IMR-90 (cell line): ENCODE measurements at regions not wholly inside any gene's neighbourhood (a gene's known extent, or its start where the extent isn't known, plus 50 kb on each side); places are given as distances from the start of the nearest gene placed in this dataset.

Experiments used
- ATAC-seq: fragments of 200-7000 bp; cut with Tn5 transposase; 2 replicates; pipeline ENCODE4 v1.9.1; 2020; ENCODE audit warnings: low read depth, mild to moderate bottlenecking, moderate library complexity
- BruUV-seq: library from RNA; stranded (reverse); fragments of 400-500 nt; replicated peaks from 2 replicates; lab custom pipeline; 2021; lab: Mats Ljungman, UMichigan
- CTCF ChIA-PET: fragments of 300-600 bp; formaldehyde crosslinking; extraction: SDS; loops from one replicate; lab custom pipeline; 2021; ENCODE audit warnings: antibody characterized with exemption; lab: Yijun Ruan, JAX
- POLR2A ChIA-PET: fragments of 300-600 bp; sonication (Branson Sonifier 250); formaldehyde crosslinking; loops from one replicate; lab custom pipeline; 2022; ENCODE audit warnings: antibody characterized with exemption; ENCODE audit not compliant: unreplicated experiment; lab: Charles Lee
- DNase-seq: peaks from one replicate; pipeline ENCODE4 v3.0.0; 2013
- H2AFZ ChIP-seq: replicated peaks from 2 replicates; pipeline ENCODE3; 2013; ENCODE audit warnings: low read length, mild to moderate bottlenecking; ENCODE audit not compliant: poor library complexity
- H2AK5ac ChIP-seq: 2 replicates; pipeline ENCODE4 v1.6.1; 2013; ENCODE audit warnings: low read depth, low read length, inconsistent platforms
- H2AK9ac ChIP-seq: replicated peaks from 2 replicates; pipeline ENCODE3; 2013; ENCODE audit warnings: mild to moderate bottlenecking, low read depth, low read length, moderate library complexity; ENCODE audit not compliant: poor library complexity
- H2BK120ac ChIP-seq: 2 replicates; pipeline ENCODE4 v1.6.1; 2013; ENCODE audit warnings: low read depth, low read length, inconsistent platforms
- H2BK15ac ChIP-seq: 3 replicates; pipeline ENCODE4 v1.6.1; 2013; ENCODE audit warnings: low read depth, low read length, inconsistent platforms
- H2BK20ac ChIP-seq: 2 replicates; pipeline ENCODE4 v1.6.1; 2013; ENCODE audit warnings: low read depth, mild to moderate bottlenecking, inconsistent platforms, low read length, moderate library complexity
- H2BK5ac ChIP-seq: 2 replicates; pipeline ENCODE4 v1.6.1; 2013; ENCODE audit warnings: mild to moderate bottlenecking, low read depth, low read length, inconsistent platforms; ENCODE audit not compliant: poor library complexity, severe bottlenecking
- H3K14ac ChIP-seq: replicated peaks from 2 replicates; pipeline ENCODE4 v1.6.1; 2013; ENCODE audit warnings: low read depth, low read length, inconsistent platforms
- H3K18ac ChIP-seq: 2 replicates; pipeline ENCODE4 v1.6.1; 2013; ENCODE audit warnings: low read depth, low read length, control low read depth
- H3K23ac ChIP-seq: 2 replicates; pipeline ENCODE4 v1.6.1; 2013; ENCODE audit warnings: low read depth, low read length, inconsistent platforms
- H3K27ac ChIP-seq: 2 replicates; pipeline ENCODE4 v1.5.1; 2013; ENCODE audit warnings: mild to moderate bottlenecking, control low read depth, low read length; ENCODE audit not compliant: insufficient read depth
- H3K27me3 ChIP-seq: 2 replicates; pipeline ENCODE4 v1.6.1; 2013; ENCODE audit warnings: low read length; ENCODE audit not compliant: control insufficient read depth, insufficient read depth
- H3K36me3 ChIP-seq: 2 replicates; pipeline ENCODE4 v1.6.1; 2013; ENCODE audit warnings: low read length, mixed read lengths; ENCODE audit not compliant: control insufficient read depth, insufficient read depth
- H3K4ac ChIP-seq: 2 replicates; pipeline ENCODE4 v1.6.1; 2013; ENCODE audit warnings: low read depth, low read length, inconsistent platforms
- H3K4me1 ChIP-seq: 2 replicates; pipeline ENCODE4 v1.6.1; 2013; ENCODE audit warnings: low read length, mixed read lengths; ENCODE audit not compliant: control insufficient read depth, insufficient read depth
- H3K4me2 ChIP-seq: 2 replicates; pipeline ENCODE4 v1.6.1; 2013; ENCODE audit warnings: low read depth, mild to moderate bottlenecking, control low read depth, low read length, moderate library complexity
- H3K4me3 ChIP-seq: 2 replicates; pipeline ENCODE4 v1.5.1; 2013; ENCODE audit warnings: low read depth, mild to moderate bottlenecking, control low read depth, low read length, moderate library complexity; ENCODE audit not compliant: insufficient read depth
- H3K56ac ChIP-seq: 2 replicates; pipeline ENCODE4 v1.6.1; 2013; ENCODE audit warnings: low read length, inconsistent platforms; ENCODE audit not compliant: insufficient read depth; ENCODE audit errors: extremely low read depth
- H3K79me1 ChIP-seq, 2 experiments: 2 replicates each; pipeline ENCODE4 v1.6.1; 2013; ENCODE audit warnings: low read length in 2 of 2, inconsistent platforms in 1 of 2, low read depth in 1 of 2
- H3K9ac ChIP-seq: 2 replicates; pipeline ENCODE4 v1.6.1; 2013; ENCODE audit warnings: low read depth, low read length, control low read depth
- H3K9me1 ChIP-seq: 2 replicates; pipeline ENCODE4 v1.6.1; 2013; ENCODE audit warnings: low read length, inconsistent platforms; ENCODE audit not compliant: insufficient read depth
- H3K9me3 ChIP-seq: 2 replicates; pipeline ENCODE4 v1.6.1; 2013; ENCODE audit warnings: low read length; ENCODE audit not compliant: control insufficient read depth, insufficient read depth
- H4K20me1 ChIP-seq: 2 replicates; pipeline ENCODE4 v1.6.1; 2013; ENCODE audit warnings: low read length, inconsistent platforms; ENCODE audit not compliant: insufficient read depth
- H4K5ac ChIP-seq: 2 replicates; pipeline ENCODE4 v1.6.1; 2013; ENCODE audit warnings: mild to moderate bottlenecking, low read depth, low read length, control low read depth
- H4K8ac ChIP-seq, 2 experiments: 2 replicates each; pipeline ENCODE4 v1.6.1; 2013; ENCODE audit warnings: low read depth in 2 of 2, low read length in 2 of 2, control low read depth in 1 of 2, inconsistent platforms in 1 of 2
- H4K91ac ChIP-seq: 2 replicates; pipeline ENCODE4 v1.6.1; 2013; ENCODE audit warnings: low read depth, low read length, inconsistent platforms; ENCODE audit not compliant: insufficient read depth
- BHLHE40 ChIP-seq: fragments of 150-350 bp; IDR thresholded peaks from 2 replicates; pipeline ENCODE4 v1.6.1; 2016; ENCODE audit warnings: mild to moderate bottlenecking, low read depth, low read length
- CTCF ChIP-seq: conservative IDR thresholded peaks from 2 replicates; pipeline ENCODE4 v1.5.1; 2012; ENCODE audit warnings: mild to moderate bottlenecking, low read depth, low read length, improper control_type of control experiment
- MAZ ChIP-seq: IDR thresholded peaks from 2 replicates; pipeline ENCODE4 v1.6.1; 2012; ENCODE audit warnings: low read depth, mild to moderate bottlenecking, low read length, improper control_type of control experiment, moderate library complexity, borderline replicate concordance
- MXI1 ChIP-seq: IDR thresholded peaks from 2 replicates; pipeline ENCODE4 v1.6.1; 2012; ENCODE audit warnings: low read depth, mild to moderate bottlenecking, low read length, moderate library complexity, borderline replicate concordance
- POLR2A ChIP-seq: IDR thresholded peaks from 2 replicates; pipeline ENCODE4 v1.6.1; 2012; ENCODE audit warnings: mild to moderate bottlenecking, low read depth, low read length
- RAD21 ChIP-seq: IDR thresholded peaks from 2 replicates; pipeline ENCODE4 v1.6.1; 2012; ENCODE audit warnings: low read length, improper control_type of control experiment
- RCOR1 ChIP-seq: IDR thresholded peaks from 2 replicates; pipeline ENCODE4 v1.6.1; 2012; ENCODE audit warnings: mild to moderate bottlenecking, low read length, improper control_type of control experiment; ENCODE audit not compliant: insufficient replicate concordance
- SMC3 ChIP-seq: fragments of 150-350 bp; IDR thresholded peaks from 2 replicates; pipeline ENCODE4 v1.6.1; 2016; ENCODE audit warnings: low read depth, mild to moderate bottlenecking, antibody characterized with exemption, low read length, moderate library complexity
- WGBS, 2 experiments: methylation state at CpG; one replicate each; pipeline versions ENCODE4 v1.1.5 to v1.1.7; 2013; ENCODE audit warnings: missing lambda C conversion rate in 2 of 2; ENCODE audit not compliant: insufficient read length in 1 of 2; ENCODE audit errors: extremely low coverage in 2 of 2; 5-methylcytosine and 5-hydroxymethylcytosine counted together
- dilution Hi-C: fragments of 300-500 bp; cut with HindIII; formaldehyde crosslinking; loops from one replicate; pipeline ENCODE4 v1.14.3; 2018; ENCODE audit warnings: low sequenced_read_pairs; ENCODE audit not compliant: unreplicated experiment
- in situ Hi-C: fragments of 300-500 bp; cut with MboI; formaldehyde crosslinking; loops from 3 replicates; pipeline ENCODE4 v1.14.3; 2019; ENCODE audit warnings: low sequenced_read_pairs, inconsistent platforms, mixed read lengths
- intact Hi-C: fragments of 100-400 bp; cut with micrococcal nuclease; formaldehyde crosslinking; loops from 2 replicates; pipeline ENCODE4 v1.10.0; 2022

DNA sequence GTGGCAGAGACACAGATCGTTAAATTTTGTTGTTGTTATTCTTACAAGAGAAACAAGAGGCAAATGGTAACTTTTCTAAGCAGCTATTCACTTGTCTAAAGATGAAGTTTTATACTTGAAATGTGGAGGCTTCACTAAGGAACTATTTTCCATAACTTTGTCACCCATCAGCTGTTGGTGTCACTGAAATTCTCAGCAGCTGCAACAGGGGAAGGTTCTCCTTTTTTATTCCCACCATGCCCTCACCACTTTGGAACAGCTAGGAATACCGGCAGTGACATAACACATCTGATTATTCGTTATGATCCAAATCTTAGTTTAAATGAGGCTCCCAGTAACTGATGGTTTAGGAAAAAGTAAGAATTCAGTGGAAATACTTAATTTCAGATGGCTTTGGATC, 147.0 kb upstream of the LEF1 start:
- no peaks in the 10 kb centered on the region for H3K9me3 ChIP-seq
- dilution Hi-C loops: no loop called here
- no peak overlapping the region for H2BK5ac ChIP-seq
- ChIA-PET POLR2A (no interaction called here), CTCF (no interaction called here)
- no peak overlapping the region for H4K8ac ChIP-seq
- H3K79me1 ChIP-seq: no peaks in the 10 kb centered on the region
- no peak overlapping the region for H3K23ac ChIP-seq
- H4K20me1 ChIP-seq: no peaks in the 10 kb centered on the region
- no peak overlapping the region for H3K27ac ChIP-seq
- H2BK120ac ChIP-seq: no peak overlapping the region
- no TSS peak for BruUV-seq
- no peaks in the 10 kb centered on the region; the same call in 1 of the 2 replicates for H3K27me3 ChIP-seq
- TF ChIP-seq CTCF: no peak
- TF ChIP-seq RAD21: no peak
- no peak for TF ChIP-seq MAZ
- TF ChIP-seq RCOR1: no peak
- TF ChIP-seq SMC3: no peak
- TF ChIP-seq BHLHE40: no peak
- no peak for TF ChIP-seq MXI1
- no peak for TF ChIP-seq POLR2A
- in situ Hi-C loops: no loop called here
- no peak overlapping the region for H2AK9ac ChIP-seq
- DNase-seq: no peak
- H3K4ac ChIP-seq: no peak overlapping the region
- no peak overlapping the region for H4K5ac ChIP-seq
- H3K14ac ChIP-seq: no peak overlapping the region
- H3K56ac ChIP-seq: no peak overlapping the region
- H3K9ac ChIP-seq: no peak overlapping the region
- H3K4me3 ChIP-seq: no peak overlapping the region
- H3K4me2 ChIP-seq: no peak overlapping the region
- no peak overlapping the region for H4K91ac ChIP-seq
- H2AK5ac ChIP-seq: no peak overlapping the region
- no peak overlapping the region for H2BK15ac ChIP-seq
- H3K4me1 ChIP-seq: no peaks in the 10 kb centered on the region
- no peak for ATAC-seq
- H3K18ac ChIP-seq: no peak overlapping the region
- intact Hi-C loops: no loop called here
- 100% methylated on average over 1 of the region's 3 CpGs; no CpG with 5 or more reads in 1 of the 2 experiments for whole genome bisulfite sequencing, 2 experiments
- no peak overlapping the region for H2AFZ ChIP-seq
- no peaks in the 10 kb centered on the region for H3K36me3 ChIP-seq
- no peaks in the 10 kb centered on the region for H3K9me1 ChIP-seq
- H2BK20ac ChIP-seq: no peak overlapping the region
